HG02610 (cell line): ENCODE measurements at regions not wholly inside any gene's neighbourhood (a gene's known extent, or its start where the extent isn't known, plus 50 kb on each side); places are given as distances from the start of the nearest gene placed in this dataset.

Experiments
- ATAC-seq: cut with Tn5 transposase; IDR thresholded peaks from one replicate; pipeline ENCODE4 v1.9.1; 2021; ENCODE audit warnings: mild to moderate bottlenecking, moderate library complexity; ENCODE audit not compliant: unreplicated experiment

DNA sequence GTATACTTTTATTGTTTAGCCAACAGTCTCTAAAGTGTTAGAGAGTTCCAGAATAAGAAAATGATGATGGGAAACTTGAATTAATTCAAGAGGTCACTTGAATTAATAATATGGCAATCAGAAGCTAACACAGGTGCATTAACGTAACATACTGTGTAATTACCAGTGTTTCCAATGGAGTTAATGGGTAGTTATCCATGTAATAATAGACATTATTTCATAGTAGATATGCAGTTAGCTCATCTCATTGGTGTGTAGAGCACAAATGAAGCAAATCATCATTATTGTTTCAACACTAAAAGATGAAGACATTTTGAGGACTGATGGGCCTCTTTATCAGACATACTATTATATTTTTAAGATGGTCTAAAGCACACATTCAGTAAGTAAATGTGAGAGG lies 460.3 kb upstream of the HNRNPA3 start:
- ATAC-seq, result no peak

DNA sequence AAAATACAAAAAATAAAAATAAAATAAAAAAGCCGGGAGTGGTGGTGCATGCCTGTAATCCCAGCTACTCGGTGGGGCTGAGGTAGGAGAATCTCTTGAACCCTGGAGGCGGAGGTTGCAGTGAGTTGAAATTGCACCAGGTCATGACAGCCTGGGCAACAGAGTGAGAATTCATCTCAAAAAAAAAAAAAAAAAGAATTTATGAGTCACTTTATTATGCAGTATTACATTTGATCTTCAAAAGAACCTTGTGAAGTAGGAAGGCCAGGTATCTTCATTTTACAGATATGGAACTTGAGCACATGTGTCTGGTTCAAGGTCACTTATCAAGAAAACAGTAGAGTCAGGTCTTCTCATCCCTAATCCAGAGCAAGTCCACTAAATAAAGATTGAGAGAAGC lies 459.4 kb upstream of the HNRNPA3 start:
- no peak for ATAC-seq

- ATAC-seq, result no peak
These were observed 458.7 kb upstream of the HNRNPA3 start for GRCh38 chr2:176753752-176754474.

- no peak for ATAC-seq
These were observed 457.0 kb upstream of the HNRNPA3 start for GRCh38 chr2:176755537-176756135.

DNA sequence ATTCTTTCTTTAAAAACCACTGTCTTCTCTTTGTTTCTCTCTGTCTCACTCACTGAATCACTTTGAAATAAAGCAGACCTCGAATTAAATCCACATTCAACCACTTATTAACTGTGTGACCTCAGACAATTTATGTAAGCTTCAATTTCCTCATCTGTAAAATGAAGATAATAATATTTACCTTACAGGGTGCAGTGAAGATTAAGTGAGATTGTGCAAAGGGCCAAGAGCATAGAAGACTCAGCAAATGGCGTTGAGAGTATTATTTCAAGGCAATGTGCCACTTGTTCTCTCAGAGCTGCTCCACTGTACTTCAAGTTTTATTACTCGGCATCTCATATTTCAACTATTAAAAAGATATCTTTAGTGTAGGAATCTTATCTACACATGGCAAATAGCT lies 454.2 kb upstream of the HNRNPA3 start:
- ATAC-seq, result no peak

- ATAC-seq, result no peak
These were observed 452.2 kb upstream of the HNRNPA3 start for GRCh38 chr2:176760439-176760838.

DNA sequence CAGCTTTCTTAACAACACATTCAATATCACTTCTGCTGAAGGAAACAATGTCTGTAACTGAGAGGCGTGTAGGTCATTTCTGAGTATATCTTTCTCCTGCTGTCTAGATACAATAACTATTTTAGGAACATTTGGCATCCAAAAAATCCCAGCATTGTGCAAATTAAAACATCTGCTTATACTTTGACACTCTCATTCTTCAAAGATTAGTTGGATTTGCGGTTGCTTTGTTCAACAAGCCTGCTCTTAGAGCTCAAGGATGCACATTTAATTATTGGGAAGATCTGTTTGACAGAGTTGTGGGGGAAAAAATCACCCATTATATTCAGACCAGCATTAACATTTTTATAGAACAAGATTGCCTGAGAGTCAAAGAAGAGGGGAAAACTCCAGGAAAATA lies 449.5 kb upstream of the HNRNPA3 start:
- no peak for ATAC-seq

GRCh38 chr2:176763851-176764404 lies 448.7 kb upstream of the HNRNPA3 start:
- no peak for ATAC-seq

GRCh38 chr2:176764921-176765320 lies 447.7 kb upstream of the HNRNPA3 start:
- no peak for ATAC-seq

DNA sequence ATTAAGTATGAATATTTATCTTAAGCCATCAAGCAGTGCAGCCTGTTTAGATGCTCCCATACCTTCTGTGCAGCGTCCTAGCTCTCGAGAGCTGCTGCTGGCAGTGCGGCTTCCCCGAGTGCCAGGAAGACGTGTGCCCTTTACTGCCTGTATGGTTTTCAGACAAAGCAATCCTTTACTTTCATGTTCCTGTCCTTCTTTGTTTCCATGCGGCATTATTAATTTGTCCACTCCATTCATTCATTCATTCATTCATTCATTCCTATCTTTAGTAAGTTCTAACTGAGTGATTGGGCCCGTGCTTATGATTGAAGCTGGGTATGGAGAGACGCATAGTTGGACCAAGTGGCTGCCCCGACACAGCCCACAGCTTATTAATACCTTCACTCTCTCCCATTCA lies 446.6 kb upstream of the HNRNPA3 start:
- ATAC-seq, result no peak

DNA sequence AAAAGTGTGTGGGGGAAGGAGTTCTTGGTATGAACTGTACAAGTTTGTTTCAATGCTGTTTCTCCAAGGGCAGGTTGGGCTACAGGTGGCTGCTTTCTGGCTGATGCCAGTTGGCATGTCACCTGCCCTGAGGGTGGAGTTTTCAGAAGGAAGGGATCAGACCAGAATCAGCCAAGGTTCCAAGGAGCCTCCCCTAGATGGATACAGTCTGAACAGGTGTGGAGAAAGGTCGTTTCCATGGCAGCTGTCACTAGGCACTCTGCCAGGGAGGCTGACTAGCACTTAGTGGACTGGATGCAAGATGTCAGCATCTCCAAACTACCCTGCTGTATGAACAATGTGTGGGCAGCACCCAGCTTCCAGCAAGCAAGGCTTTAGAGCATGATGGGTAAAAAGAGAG lies 444.4 kb upstream of the HNRNPA3 start:
- no peak for ATAC-seq

DNA sequence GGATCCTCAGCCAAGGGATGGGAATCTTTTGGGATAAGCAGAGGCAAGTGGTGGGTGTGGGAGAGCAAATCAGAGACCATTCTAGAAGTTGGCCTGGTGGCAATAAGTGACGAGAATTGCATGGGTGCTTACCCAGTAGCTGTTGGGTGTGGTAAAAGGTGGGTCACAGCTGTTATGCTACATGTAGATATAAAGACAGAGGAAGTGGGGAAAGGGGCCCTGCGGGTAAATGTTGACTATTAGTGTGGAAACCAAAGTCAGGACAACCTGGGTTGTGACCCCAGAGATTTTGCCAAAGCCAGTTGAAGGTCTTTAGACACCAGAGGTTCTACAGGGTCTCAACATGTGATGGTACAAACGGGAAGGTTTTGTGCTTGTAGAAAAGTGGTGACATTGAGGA lies 443.6 kb upstream of the HNRNPA3 start:
- ATAC-seq, result no peak

- no peak for ATAC-seq
These were observed 442.9 kb upstream of the HNRNPA3 start for GRCh38 chr2:176769499-176770370.

DNA sequence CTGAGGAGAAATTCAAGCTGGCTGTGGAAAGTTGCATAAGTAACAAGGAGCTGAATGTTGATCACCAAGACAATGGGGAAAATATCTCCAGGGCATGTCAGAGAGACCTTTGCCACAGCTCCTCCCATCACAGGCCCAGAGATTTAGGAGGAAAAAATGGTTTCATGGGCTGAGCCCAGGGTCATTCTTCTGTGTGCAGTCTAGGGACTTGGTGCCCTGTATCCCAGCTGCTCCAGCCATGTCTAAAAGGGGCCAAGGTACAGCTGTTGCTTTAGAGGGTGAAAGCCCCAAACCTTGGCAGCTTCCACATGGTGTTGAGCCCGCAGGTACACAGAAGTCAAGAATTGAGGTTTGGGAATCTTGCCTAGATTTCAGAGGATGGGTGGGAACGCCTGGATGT lies 439.8 kb upstream of the HNRNPA3 start:
- ATAC-seq, result no peak

DNA sequence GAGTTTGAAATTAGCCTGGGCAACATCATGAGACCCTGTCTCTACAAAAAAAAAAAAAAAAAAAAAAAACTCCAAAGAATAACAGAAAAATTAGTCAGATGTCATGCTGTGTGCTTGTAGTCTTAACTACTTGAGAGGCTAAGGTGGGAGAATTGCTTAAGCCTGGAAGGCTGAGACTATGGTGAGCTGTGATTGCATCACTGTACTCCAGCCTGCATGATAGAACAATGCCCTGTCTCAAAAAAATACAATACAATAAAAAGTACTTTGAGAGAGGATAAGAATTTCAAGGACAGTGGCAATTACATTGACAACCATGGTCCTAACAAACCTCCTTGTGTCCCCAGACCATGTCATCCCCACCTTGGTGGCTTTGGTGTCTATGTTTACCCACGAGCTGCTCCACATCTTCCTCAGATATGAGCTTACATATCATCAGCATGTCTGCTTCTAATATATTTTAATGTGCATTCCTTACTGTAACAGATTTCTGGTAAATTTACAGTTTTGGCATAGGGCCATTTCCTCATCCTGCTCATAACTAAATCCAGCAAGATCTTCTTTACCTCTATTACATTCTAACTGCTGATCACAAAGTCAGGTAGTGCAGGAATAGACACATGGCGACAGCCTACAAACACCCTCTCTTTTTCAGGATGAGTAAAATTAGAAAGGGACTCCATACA lies 437.7 kb upstream of the HNRNPA3 start:
- ATAC-seq, result no peak

GRCh38 chr2:176777262-176777661 lies 435.3 kb upstream of the HNRNPA3 start:
- ATAC-seq, result no peak

- no peak for ATAC-seq
These were observed 432.7 kb upstream of the HNRNPA3 start for GRCh38 chr2:176779917-176780316.

DNA sequence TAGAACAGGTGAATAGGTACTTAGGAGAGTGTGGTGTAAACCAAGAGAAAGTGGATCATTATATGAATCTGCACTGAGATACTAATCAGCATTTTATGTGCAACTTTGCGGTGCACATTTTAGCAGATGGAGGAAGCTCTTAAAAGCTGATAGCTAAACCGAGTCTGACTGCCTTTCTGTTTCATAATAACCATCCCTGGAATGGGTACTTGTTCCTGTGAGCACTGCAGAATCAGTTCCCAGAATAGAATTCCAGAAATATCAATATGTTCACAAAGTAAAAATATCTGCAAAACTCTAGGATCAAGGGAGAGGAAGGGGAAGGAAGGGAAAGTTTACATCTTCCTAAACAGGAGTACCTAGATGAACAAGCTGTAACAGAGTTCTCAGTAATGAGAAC lies 432.2 kb upstream of the HNRNPA3 start:
- ATAC-seq, result no peak

DNA sequence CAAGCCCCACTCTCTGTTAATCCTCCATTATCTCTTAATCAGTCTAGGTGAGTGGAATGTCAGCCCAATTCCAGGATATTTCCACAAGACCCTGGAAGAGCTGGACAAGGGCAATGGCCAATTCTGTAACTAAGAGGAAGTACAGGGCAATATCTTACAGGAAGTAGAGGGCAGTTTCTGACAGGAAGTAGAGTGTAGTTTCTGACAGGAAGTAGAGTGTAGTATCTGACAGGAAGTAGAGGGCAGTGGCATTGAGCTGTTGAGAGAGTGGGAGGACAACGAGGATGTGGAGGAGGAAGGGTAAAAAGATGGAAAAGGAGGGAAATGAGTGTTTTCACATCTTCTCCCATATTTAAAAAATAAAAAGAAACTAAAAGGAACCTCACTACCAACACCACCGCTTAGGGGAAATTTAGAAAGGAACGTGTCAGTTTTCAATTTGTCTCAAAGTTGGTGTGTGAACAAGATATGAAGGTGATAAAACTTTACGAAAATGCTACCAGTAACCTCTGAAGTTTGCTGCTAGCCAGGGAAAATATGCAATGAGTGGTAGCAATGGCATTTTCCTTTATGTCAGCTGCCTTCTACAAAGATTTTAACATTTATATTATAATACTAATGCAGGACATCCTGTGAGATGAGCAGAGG lies 430.9 kb upstream of the HNRNPA3 start:
- ATAC-seq, result no peak

- no peak for ATAC-seq
These were observed 427.9 kb upstream of the HNRNPA3 start for GRCh38 chr2:176784633-176785200.
